ENCODE measurements at regions not wholly inside any gene's neighbourhood (a gene's known extent, or its start where the extent isn't known, plus 50 kb on each side); places are given as distances from the start of the nearest gene placed in this dataset.

- DNase-seq: no peak
Measured at GRCh38 chr3:102161384-102162006, 273.3 kb upstream of the ZPLD1 start.

GRCh38 chr3:102162251-102162650, 272.6 kb upstream of the ZPLD1 start:
- DNase-seq: no peak

GRCh38 chr3:102163039-102163817, 271.6 kb upstream of the ZPLD1 start:
- DNase-seq: no peak

GRCh38 chr3:102163818-102164154, 271.0 kb upstream of the ZPLD1 start:
- DNase-seq: no peak

- no peak for DNase-seq
Measured at GRCh38 chr3:102165367-102165766, 269.4 kb upstream of the ZPLD1 start.

- DNase-seq: no peak
Measured at GRCh38 chr3:102169915-102170479, 264.8 kb upstream of the ZPLD1 start.

GRCh38 chr3:102170545-102170944, 264.3 kb upstream of the ZPLD1 start:
- DNase-seq: no peak

DNA sequence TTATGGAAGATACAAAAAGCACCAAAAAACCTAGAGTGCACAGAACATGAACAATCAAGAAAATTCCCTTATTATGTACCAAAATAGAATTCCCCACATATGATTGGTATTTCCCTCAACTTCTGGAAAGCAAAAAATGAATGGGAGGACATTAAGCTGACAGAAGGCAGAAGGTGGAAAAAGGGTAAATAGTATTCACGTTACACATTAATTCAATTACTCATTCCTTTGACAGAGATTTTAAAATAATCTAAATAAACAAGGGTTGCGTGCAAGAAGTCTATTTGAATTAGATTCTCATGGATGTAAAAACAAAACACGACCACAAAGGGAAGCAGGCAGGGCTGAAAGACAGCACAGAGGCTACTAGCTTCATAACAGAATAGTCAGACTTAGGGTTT, 260.5 kb upstream of the ZPLD1 start:
- no peak for DNase-seq

GRCh38 chr3:102174832-102175374, 259.9 kb upstream of the ZPLD1 start:
- no peak for DNase-seq

- no peak for DNase-seq
Measured at GRCh38 chr3:102176333-102177050, 258.3 kb upstream of the ZPLD1 start.

DNA sequence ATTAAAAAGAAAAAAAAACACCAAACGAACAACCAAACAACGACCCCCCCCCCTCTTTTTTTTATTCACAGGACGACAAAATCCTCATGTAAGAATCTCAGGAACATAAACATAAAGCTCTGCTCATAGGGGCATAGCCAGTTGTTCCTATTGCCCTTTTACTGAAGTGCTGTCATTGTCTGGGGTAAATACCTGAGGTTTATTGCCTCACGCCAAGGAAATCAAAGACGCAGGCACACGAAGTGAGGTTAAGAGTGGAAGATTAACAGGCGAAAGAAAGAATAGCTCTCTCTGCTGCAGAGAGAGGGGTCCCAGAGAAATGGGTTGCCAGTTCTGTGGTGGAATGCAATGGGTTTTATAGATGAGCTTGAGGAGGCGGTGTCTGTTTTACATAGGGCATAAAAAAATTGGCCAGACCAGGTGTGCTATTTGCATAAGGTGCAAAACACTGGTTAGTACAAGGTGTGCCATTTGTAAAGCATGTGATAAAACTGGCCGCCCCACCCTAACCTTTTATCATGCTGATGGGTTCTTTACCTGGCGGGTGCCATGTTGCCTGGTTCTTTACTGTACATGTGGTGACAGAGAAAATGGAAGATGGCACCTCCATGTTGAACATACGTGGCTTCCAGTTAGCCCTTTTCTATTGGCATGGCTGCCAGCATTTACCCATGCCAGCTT, 257.6 kb upstream of the ZPLD1 start:
- DNase-seq: no peak

GRCh38 chr3:102178817-102179216, 256.0 kb upstream of the ZPLD1 start:
- DNase-seq: no peak

DNA sequence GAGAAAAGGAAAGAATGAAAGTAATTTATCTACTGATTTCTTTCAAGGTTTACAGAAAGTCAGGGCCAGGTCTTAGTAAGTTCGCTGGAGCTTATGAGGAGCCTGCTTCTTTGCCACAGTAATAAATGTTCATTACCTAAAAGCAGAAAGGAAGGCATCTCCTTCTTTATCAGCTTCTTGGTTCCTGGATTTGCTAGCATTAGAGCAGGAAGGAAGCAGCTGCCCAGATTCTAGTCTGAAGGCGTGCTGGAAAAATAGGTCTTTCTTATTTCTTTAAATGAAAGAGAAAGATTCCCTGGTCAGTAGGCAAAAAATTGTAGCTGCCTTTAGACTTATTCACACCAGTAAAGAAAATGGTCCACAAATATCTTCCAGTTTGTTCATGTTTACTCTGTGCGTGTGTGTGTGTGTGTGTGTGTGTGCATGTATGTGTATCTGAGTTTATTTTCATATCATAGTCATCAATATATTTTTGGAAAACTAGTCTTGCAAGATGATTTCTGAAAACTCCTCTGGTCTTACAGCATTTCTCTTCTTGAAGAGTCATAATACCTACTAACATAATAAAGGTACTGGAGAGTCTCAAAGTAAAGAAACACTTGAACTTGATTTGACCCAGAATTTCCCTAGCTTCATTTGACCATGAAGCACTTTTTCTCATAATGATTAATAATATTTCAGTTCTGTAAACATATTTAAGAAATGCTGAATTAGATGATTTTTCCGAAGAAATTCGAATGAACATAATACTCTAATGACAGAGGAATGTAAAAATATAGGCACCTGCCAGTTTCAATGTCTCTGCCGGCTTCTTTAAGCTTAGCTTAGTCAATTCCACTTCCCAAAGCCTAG, 255.3 kb upstream of the ZPLD1 start:
- no peak for DNase-seq

GRCh38 chr3:102180280-102180931, 254.4 kb upstream of the ZPLD1 start:
- DNase-seq: no peak

DNA sequence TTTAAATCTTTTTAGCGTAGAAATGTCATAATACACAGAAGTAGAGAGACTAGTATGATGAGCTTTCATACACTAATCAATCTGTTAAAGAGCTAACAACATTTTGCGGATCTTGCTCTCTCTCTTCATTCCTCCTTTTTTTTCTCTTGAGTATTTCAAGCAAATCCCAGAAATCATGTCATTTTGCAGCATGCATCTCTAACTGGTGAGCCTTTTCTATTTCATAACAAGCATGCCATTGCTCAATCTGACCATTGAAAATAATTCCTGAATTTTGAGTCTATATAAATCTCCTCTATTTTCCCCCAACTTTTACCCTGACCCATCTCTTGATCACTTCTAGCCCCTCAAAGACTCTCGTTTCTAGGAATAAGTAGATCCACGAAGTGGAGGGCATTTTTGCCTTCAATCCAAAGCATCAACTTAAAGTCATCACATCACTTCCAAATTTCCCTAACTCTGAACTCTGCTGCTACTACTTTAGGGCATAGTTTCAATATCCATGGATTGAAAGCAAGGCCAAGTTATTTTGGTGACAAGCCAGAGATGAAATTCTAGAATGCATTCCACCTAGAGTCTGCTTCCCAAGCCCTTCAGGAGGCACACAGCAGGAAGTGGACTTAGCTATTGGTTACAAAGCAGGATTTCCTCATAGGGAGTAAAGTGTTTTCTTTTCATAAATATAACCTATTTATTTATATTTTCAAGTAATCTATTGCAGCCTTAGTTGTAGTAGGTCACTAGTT, 253.5 kb upstream of the ZPLD1 start:
- no peak for DNase-seq

DNA sequence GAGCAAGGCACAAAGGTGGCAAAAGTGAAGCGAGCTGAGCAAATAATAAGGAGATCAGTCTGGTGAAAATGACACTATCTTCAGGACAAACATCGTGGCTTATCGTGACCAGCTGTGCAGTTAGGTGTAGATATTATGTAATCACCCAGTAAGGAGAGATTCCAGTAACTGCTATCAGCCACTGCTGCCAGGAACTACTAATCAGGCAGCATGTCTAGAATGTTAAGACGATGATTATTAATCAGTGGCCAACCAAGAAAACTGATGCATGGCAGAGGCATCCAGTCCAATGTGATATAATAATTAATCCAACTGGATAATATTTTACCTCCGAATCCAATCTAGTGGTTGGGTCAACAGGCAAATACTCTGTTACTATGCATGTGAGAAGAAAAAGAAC, 252.7 kb upstream of the ZPLD1 start:
- DNase-seq: no peak

DNA sequence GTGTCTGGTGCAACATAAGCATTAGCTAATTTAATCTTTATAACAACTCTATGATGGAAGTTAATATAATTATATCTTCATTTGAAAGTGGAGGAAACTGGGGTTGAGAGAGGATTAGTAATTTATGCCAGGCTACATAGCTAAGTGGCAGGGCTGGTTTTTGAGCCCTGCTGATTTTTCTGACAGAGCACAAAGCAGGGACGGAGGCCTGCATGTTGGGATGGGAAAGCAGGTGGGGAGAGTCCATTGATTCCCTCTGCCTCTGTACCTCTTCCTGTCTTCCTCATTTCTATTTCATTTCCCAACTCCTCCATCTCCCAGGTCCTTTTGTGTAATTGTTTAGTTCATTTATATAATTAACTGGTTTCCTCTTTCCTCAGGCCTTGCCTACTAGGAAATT, 251.6 kb upstream of the ZPLD1 start:
- DNase-seq: no peak

- no peak for DNase-seq
Measured at GRCh38 chr3:102183623-102184022, 251.2 kb upstream of the ZPLD1 start.

DNA sequence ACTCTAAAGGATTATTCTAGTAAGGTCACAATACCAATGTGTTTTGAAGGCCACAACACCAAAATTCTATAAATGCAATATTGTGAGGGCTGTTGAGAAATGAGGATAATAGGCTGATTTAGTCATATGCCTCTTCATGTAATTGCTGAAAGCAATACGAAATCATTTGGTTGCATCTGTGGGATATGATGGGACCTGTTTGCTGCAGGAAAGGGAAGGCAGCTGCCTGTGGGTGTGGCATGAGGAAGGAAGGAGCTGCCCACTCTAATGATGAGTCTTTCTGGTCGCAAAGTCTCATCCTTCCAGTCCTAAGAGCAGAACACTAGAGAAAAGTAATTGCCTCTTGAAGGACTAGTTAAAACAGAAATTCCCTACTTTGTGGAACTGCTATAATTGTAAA, 245.3 kb upstream of the ZPLD1 start:
- no peak for DNase-seq

- no peak for DNase-seq
Measured at GRCh38 chr3:102189956-102190723, 244.7 kb upstream of the ZPLD1 start.
